Kidney (tissue), 13 donors: ENCODE measurements at regions not wholly inside any gene's neighbourhood (a gene's known extent, or its start where the extent isn't known, plus 50 kb on each side); places are given as distances from the start of the nearest gene placed in this dataset.

Source experiments
- DNase-seq, 5 donors: peaks; one replicate each; pipeline ENCODE4 v3.0.0-alpha.2; 2013 to 2020
- FAIRE-seq: peaks from 2 replicates; lab custom pipeline; 2012; peaks lifted over from hg19 to GRCh38; lab: Jason Lieb, UNC
- H3K27ac ChIP-seq, 2 donors: one replicate each; pipeline ENCODE4 v1.7.0; 2013; ENCODE audit warnings: low read depth in 2 of 2, low read length in 2 of 2, inconsistent platforms in 1 of 2
- H3K27me3 ChIP-seq: one replicate; pipeline ENCODE4 v1.7.1; 2013; ENCODE audit warnings: low read length, inconsistent platforms; ENCODE audit not compliant: control insufficient read depth, insufficient read depth
- H3K36me3 ChIP-seq, 3 donors: one replicate each; pipeline versions ENCODE4 v1.7.0 to v1.7.1; 2013; ENCODE audit warnings: low read length in 3 of 3, control low read depth in 1 of 3, inconsistent platforms in 1 of 3; ENCODE audit not compliant: insufficient read depth in 3 of 3, control insufficient read depth in 2 of 3
- H3K4me1 ChIP-seq, 3 donors: one replicate each; pipeline versions ENCODE4 v1.7.0 to v1.7.1; 2013; ENCODE audit warnings: low read length in 3 of 3, inconsistent platforms in 1 of 3, low read depth in 1 of 3; ENCODE audit not compliant: control insufficient read depth in 2 of 3, insufficient read depth in 2 of 3
- H3K4me3 ChIP-seq, 3 donors: one replicate each; pipeline versions ENCODE4 v1.7.0 to v1.8.1; 2013; ENCODE audit warnings: low read length in 3 of 3, control low read depth in 1 of 3, inconsistent platforms in 1 of 3
- H3K9ac ChIP-seq, 3 donors: one replicate each; pipeline versions ENCODE4 v1.7.0 to v1.7.1; 2013; ENCODE audit warnings: low read length in 3 of 3, control low read depth in 1 of 3, inconsistent platforms in 1 of 3
- H3K9me3 ChIP-seq, 3 donors: one replicate each; pipeline versions ENCODE4 v1.7.0 to v1.7.1; 2013; ENCODE audit warnings: low read length in 3 of 3, control low read depth in 1 of 3, inconsistent platforms in 1 of 3; ENCODE audit not compliant: control insufficient read depth in 2 of 3, insufficient read depth in 1 of 3
- CTCF ChIP-seq: IDR thresholded peaks from 3 replicates; pipeline ENCODE4 v1.5.1; 2012; ENCODE audit warnings: mild to moderate bottlenecking, moderate library complexity, borderline replicate concordance; ENCODE audit not compliant: insufficient read depth; ENCODE audit errors: extremely low read depth
- intact Hi-C: fragments of 100-400 bp; cut with DNase I; formaldehyde crosslinking; loops from one replicate; pipeline ENCODE4 v1.11.1; 2022
- donor health status: control.
- donor health status: control.
- donor health status: control.
- donor health status: control.
- donor health status: control.
- donor health status: DM: yes; HTN: yes; CAD: no.
- donor health status: Normal renal cell carcinoma (clear cell type).

- no peaks in the 10 kb centered on the region for H3K9me3 ChIP-seq
- no peak overlapping the region for H3K9ac ChIP-seq
- H3K36me3 ChIP-seq, result no peaks in the 10 kb centered on the region
- no peaks in the 10 kb centered on the region for H3K27me3 ChIP-seq
- no peak overlapping the region for H3K4me3 ChIP-seq
- DNase-seq (no peak), FAIRE-seq (no peak)
- intact Hi-C loops, result no loop called here
- no peak for TF ChIP-seq CTCF
- peaks cover 0 to 4% (median 2%) of the 10 kb centered on the region in 3 donors for H3K4me1 ChIP-seq
- H3K27ac ChIP-seq, result no peak overlapping the region
These were observed 380.2 kb downstream of the FGF9 start for GRCh38 chr13:22050951-22051563.

DNA sequence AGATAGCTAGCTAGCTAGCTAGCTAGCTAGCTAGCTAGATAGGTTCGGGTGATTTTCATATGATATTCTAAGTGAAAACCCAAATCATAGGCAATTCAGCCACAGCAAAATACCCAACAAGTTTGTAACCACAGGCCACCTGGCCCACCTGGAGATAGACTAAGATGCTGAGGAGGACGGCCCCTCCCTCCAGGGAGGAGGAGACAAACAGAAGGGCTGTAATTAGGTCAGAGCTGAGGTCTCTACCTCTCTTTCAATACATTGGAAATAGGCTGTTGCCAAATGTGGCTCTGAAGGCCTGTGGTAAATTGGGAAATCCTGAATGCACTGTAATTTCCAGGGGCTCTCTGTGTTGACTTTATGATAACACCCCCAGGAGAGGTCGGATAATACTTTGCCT lies 382.2 kb downstream of the FGF9 start:
- intact Hi-C loops, result no loop called here
- Histone ChIP-seq H3K36me3 (no peaks in the 10 kb centered on the region), H3K27ac (no peak overlapping the region), H3K9ac (no peak overlapping the region), H3K4me1 (peaks cover 0 to 4% (median 2%) of the 10 kb centered on the region in 3 donors), H3K4me3 (no peak overlapping the region), H3K27me3 (no peaks in the 10 kb centered on the region), H3K9me3 (no peaks in the 10 kb centered on the region)
- no peak for TF ChIP-seq CTCF
- FAIRE-seq, result no peak
- DNase-seq, result no peak

GRCh38 chr13:22055259-22055658 lies 384.4 kb downstream of the FGF9 start:
- Histone ChIP-seq H3K36me3 (no peaks in the 10 kb centered on the region), H3K4me3 (no peak overlapping the region), H3K27me3 (no peaks in the 10 kb centered on the region), H3K27ac (no peak overlapping the region), H3K9me3 (no peaks in the 10 kb centered on the region), H3K9ac (no peak overlapping the region), H3K4me1 (peaks cover 0 to 4% (median 0%) of the 10 kb centered on the region in 3 donors)
- FAIRE-seq (no peak), DNase-seq (peak in 1 of 5 donors; percentile 16)
- intact Hi-C loops, result no loop called here
- no peak for TF ChIP-seq CTCF

GRCh38 chr13:22060187-22060586 lies 389.3 kb downstream of the FGF9 start:
- Histone ChIP-seq H3K36me3 (no peaks in the 10 kb centered on the region), H3K9ac (no peak overlapping the region), H3K4me3 (no peak overlapping the region), H3K4me1 (peaks cover 0 to 4% (median 0%) of the 10 kb centered on the region in 3 donors), H3K9me3 (no peaks in the 10 kb centered on the region), H3K27me3 (no peaks in the 10 kb centered on the region), H3K27ac (no peak overlapping the region)
- no peak for TF ChIP-seq CTCF
- intact Hi-C loops, result no loop called here
- DNase-seq (no peak), FAIRE-seq (no peak)
